ENCODE measurements at regions not wholly inside any gene's neighbourhood (a gene's known extent, or its start where the extent isn't known, plus 50 kb on each side); places are given as distances from the start of the nearest gene placed in this dataset.

- H3K79me2 ChIP-seq (ENCODE audit: low read depth) = no peaks in the 10 kb centered on the region
- no peak overlapping the region for H3K27ac Mint-ChIP-seq
- no peaks in the 10 kb centered on the region for H3K36me3 ChIP-seq
- no peaks in the 10 kb centered on the region for H3K36me3 Mint-ChIP-seq
- H4K20me1 ChIP-seq (ENCODE audit: low read depth) = no peaks in the 10 kb centered on the region
- DNase-seq (ENCODE audit: low spot score) = no peak
- no peak overlapping the region for H3K4me3 Mint-ChIP-seq
- H3K27me3 ChIP-seq = no peaks in the 10 kb centered on the region
- H3K27ac ChIP-seq = no peak overlapping the region
- TF ChIP-seq CTCF (IDR thresholded peaks at IDR 0.05) = no peak
- no peak for TF ChIP-seq EZH2 (IDR thresholded peaks at IDR 0.05)
- no peak for TF ChIP-seq EZH2phosphoT487 (IDR thresholded peaks at IDR 0.05)
- H3K9ac ChIP-seq = no peak overlapping the region
- peaks cover 2% of the 10 kb centered on the region for H3K27me3 Mint-ChIP-seq (ENCODE audit: insufficient read depth, low read depth)
- no peak overlapping the region for H2AFZ ChIP-seq (replicated peaks)
- H3K4me2 ChIP-seq = no peak overlapping the region
- H3K4me3 ChIP-seq = no peak overlapping the region
- no peaks in the 10 kb centered on the region for H3K9me3 ChIP-seq (ENCODE audit: low read depth)
- no peaks in the 10 kb centered on the region for H3F3A ChIP-seq (ENCODE audit: low read depth)
- peaks cover 3% of the 10 kb centered on the region for H3K4me1 ChIP-seq
- no peaks in the 10 kb centered on the region for H3K4me1 Mint-ChIP-seq
- peaks cover 5% of the 10 kb centered on the region for H3K9me3 Mint-ChIP-seq
Measured at GRCh38 chr18:39962546-39962945, 1992.5 kb upstream of the PIK3C3 start.

- H3K9me3 Mint-ChIP-seq = peaks cover 11% of the 10 kb centered on the region
Measured at GRCh38 chr18:39960550-39960949, 1994.5 kb upstream of the PIK3C3 start.

GRCh38 chr18:39959839-39960238 is 1995.2 kb upstream of the PIK3C3 start:
- TF ChIP-seq EZH2phosphoT487 (IDR thresholded peaks at IDR 0.05) (no peak), CTCF (IDR thresholded peaks at IDR 0.05) (no peak), EZH2 (IDR thresholded peaks at IDR 0.05) (no peak)

More at GRCh38 chr18:39960550-39960949, 1994.5 kb upstream of the PIK3C3 start:
- no peak for DNase-seq (ENCODE audit: low spot score)
- H3K27me3 ChIP-seq = no peaks in the 10 kb centered on the region
- no peaks in the 10 kb centered on the region for H4K20me1 ChIP-seq (ENCODE audit: low read depth)
- no peaks in the 10 kb centered on the region for H3K4me1 ChIP-seq
- H3K4me1 Mint-ChIP-seq = no peaks in the 10 kb centered on the region
- H3K9me3 ChIP-seq (ENCODE audit: low read depth) = no peaks in the 10 kb centered on the region
- H2AFZ ChIP-seq (replicated peaks) = no peak overlapping the region
- no peaks in the 10 kb centered on the region for H3F3A ChIP-seq (ENCODE audit: low read depth)
- TF ChIP-seq EZH2 (IDR thresholded peaks at IDR 0.05) (no peak), EZH2phosphoT487 (IDR thresholded peaks at IDR 0.05) (no peak), CTCF (IDR thresholded peaks at IDR 0.05) (no peak)
- H3K79me2 ChIP-seq (ENCODE audit: low read depth) = no peaks in the 10 kb centered on the region
- no peak overlapping the region for H3K4me2 ChIP-seq
- H3K27ac Mint-ChIP-seq = no peak overlapping the region
- no peak overlapping the region for H3K27ac ChIP-seq
- H3K9ac ChIP-seq = no peak overlapping the region
- no peak overlapping the region for H3K4me3 Mint-ChIP-seq
- no peak overlapping the region for H3K4me3 ChIP-seq
- no peaks in the 10 kb centered on the region for H3K36me3 ChIP-seq
- H3K36me3 Mint-ChIP-seq = no peaks in the 10 kb centered on the region
- H3K27me3 Mint-ChIP-seq (ENCODE audit: insufficient read depth, low read depth) = no peaks in the 10 kb centered on the region

More at GRCh38 chr18:39959839-39960238, 1995.2 kb upstream of the PIK3C3 start:
- Mint-ChIP-seq H3K27ac (no peak overlapping the region), H3K4me1 (no peaks in the 10 kb centered on the region), H3K9me3 (peaks cover 11% of the 10 kb centered on the region), H3K4me3 (no peak overlapping the region), H3K36me3 (no peaks in the 10 kb centered on the region), H3K27me3 (ENCODE audit: insufficient read depth, low read depth) (no peaks in the 10 kb centered on the region)
- H3K4me2 ChIP-seq = no peak overlapping the region
- H3K9ac ChIP-seq = no peak overlapping the region
- no peaks in the 10 kb centered on the region for H3K9me3 ChIP-seq (ENCODE audit: low read depth)
- no peaks in the 10 kb centered on the region for H4K20me1 ChIP-seq (ENCODE audit: low read depth)
- no peak overlapping the region for H3K27ac ChIP-seq
- no peaks in the 10 kb centered on the region for H3K4me1 ChIP-seq
- H3K4me3 ChIP-seq = no peak overlapping the region
- DNase-seq (ENCODE audit: low spot score) = no peak
- H2AFZ ChIP-seq (replicated peaks) = no peak overlapping the region
- H3K27me3 ChIP-seq = no peaks in the 10 kb centered on the region
- no peaks in the 10 kb centered on the region for H3F3A ChIP-seq (ENCODE audit: low read depth)
- H3K36me3 ChIP-seq = no peaks in the 10 kb centered on the region
- H3K79me2 ChIP-seq (ENCODE audit: low read depth) = no peaks in the 10 kb centered on the region
